Psoas muscle (tissue), 7 donors: ENCODE measurements at regions not wholly inside any gene's neighbourhood (a gene's known extent, or its start where the extent isn't known, plus 50 kb on each side); places are given as distances from the start of the nearest gene placed in this dataset.

Experiments
- ATAC-seq, 4 donors: fragments of 200-7000 bp; cut with Tn5 transposase; one replicate each; pipeline ENCODE4 v1.9.1; 2020; ENCODE audit warnings: moderate library complexity in 3 of 4, mild to moderate bottlenecking in 2 of 4
- DNase-seq, 2 donors: peaks; one replicate each; pipeline ENCODE4 v3.0.0-alpha.2; 2020
- H3K27ac ChIP-seq: fragments of 200-600 bp; one replicate; pipeline ENCODE4 v1.8.0; 2022
- H3K27me3 ChIP-seq, 3 donors: fragments of 200-600 bp in 1 of 3; one replicate each; pipeline versions ENCODE4 v1.6.1 to v1.8.0; 2013 to 2022; ENCODE audit warnings: low read length in 2 of 3, mild to moderate bottlenecking in 2 of 3, moderate library complexity in 1 of 3; ENCODE audit not compliant: insufficient read depth in 3 of 3
- H3K36me3 ChIP-seq, 2 donors: fragments of 200-600 bp in 1 of 2; one replicate each; pipeline versions ENCODE4 v1.6.1 to v1.8.0; 2013 to 2022; ENCODE audit warnings: low read depth in 1 of 2, mild to moderate bottlenecking in 1 of 2, moderate library complexity in 1 of 2; ENCODE audit not compliant: insufficient read depth in 1 of 2
- H3K4me1 ChIP-seq: fragments of 200-600 bp; one replicate; pipeline ENCODE4 v1.8.0; 2022
- H3K4me3 ChIP-seq: fragments of 200-600 bp; one replicate; pipeline ENCODE4 v1.8.0; 2022; ENCODE audit warnings: mild to moderate bottlenecking
- H3K9me3 ChIP-seq: fragments of 200-600 bp; one replicate; pipeline ENCODE4 v1.8.0; 2022
- WGBS, 3 donors: extraction: QIAGEN DNeasy Blood & Tissue Kit; methylation state at CpG; one replicate each; pipeline versions ENCODE4 v1.1.6 to v1.1.7; 2013; 5-methylcytosine and 5-hydroxymethylcytosine counted together
- intact Hi-C, 2 donors: fragments of 100-400 bp; cut with DNase I; formaldehyde crosslinking; loops; one replicate each; pipeline versions ENCODE4 v1.11.0 to v1.14.2; 2022
- TF ChIP-seq, protein P1 (sequence below): fragments of 200-600 bp; IDR thresholded peaks from one replicate; pipeline ENCODE4 v1.8.0; 2022; ENCODE audit warnings: antibody characterized with exemption
- donor health status: healthy with polysubstance abuse.
- donor health status: DM: no; HTN: no; CAD: no; lungs with moderate emphysema.
- donor health status: Bipolar disorder and iron deficiency.
- donor health status: healthy.
- donor health status: DM: yes; HTN: yes; CAD: no.
- donor health status: DM: no; HTN: no; CAD: no.
- donor health status: DM: yes; HTN: yes; CAD: no.

DNA sequence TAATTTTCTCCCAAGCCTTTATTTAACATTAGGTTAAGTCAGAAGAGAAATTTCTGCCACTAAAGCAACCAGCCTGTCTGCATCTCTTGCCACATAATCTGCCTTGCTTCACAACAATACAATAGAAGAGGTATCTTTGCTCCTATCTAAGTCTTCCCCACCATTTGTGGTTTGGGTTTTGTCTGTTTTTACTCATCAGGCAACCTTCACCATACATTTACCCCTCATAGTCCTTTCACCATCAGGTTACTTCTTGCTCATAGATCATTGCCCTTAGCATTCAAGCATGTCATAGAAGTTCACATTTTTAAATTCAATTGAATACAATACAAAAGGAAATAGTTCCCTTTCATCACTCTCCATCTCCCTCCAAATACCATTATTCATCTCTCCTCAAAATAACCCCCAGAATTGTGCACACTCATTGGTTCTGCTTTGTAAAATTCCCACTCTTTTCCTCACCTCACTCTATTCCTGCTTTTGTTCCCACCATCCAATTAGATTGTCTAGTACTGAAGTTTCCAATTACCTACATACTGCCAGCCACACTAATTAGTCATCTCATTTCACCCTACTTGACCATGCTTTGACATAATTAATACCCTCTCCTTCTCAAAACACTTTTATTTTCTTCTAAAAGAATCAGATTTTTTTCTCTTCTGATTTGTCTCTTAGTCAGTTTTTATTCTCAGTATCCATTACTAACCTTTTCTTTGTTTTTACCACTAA is 1957.0 kb upstream of the AGA start:
- intact Hi-C loops: no loop called here
- no peak overlapping the region for H3K4me3 ChIP-seq
- peaks cover 5% of the 10 kb centered on the region for H3K9me3 ChIP-seq
- H3K4me1 ChIP-seq: no peaks in the 10 kb centered on the region
- no peaks in the 10 kb centered on the region for H3K36me3 ChIP-seq
- no peaks in the 10 kb centered on the region for H3K27me3 ChIP-seq
- H3K27ac ChIP-seq: no peak overlapping the region
- TF ChIP-seq, protein P1, sequence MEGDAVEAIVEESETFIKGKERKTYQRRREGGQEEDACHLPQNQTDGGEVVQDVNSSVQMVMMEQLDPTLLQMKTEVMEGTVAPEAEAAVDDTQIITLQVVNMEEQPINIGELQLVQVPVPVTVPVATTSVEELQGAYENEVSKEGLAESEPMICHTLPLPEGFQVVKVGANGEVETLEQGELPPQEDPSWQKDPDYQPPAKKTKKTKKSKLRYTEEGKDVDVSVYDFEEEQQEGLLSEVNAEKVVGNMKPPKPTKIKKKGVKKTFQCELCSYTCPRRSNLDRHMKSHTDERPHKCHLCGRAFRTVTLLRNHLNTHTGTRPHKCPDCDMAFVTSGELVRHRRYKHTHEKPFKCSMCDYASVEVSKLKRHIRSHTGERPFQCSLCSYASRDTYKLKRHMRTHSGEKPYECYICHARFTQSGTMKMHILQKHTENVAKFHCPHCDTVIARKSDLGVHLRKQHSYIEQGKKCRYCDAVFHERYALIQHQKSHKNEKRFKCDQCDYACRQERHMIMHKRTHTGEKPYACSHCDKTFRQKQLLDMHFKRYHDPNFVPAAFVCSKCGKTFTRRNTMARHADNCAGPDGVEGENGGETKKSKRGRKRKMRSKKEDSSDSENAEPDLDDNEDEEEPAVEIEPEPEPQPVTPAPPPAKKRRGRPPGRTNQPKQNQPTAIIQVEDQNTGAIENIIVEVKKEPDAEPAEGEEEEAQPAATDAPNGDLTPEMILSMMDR: no peak
- no peak for DNase-seq
- ATAC-seq: no peak

GRCh38 chr4:179415037-179415846 is 1973.0 kb upstream of the AGA start:
- no peaks in the 10 kb centered on the region for H3K4me1 ChIP-seq
- H3K27ac ChIP-seq: no peak overlapping the region
- no peak overlapping the region for H3K4me3 ChIP-seq
- intact Hi-C loops: no loop called here
- no peaks in the 10 kb centered on the region for H3K36me3 ChIP-seq
- no peaks in the 10 kb centered on the region for H3K9me3 ChIP-seq
- ATAC-seq: no peak
- DNase-seq: no peak
- TF ChIP-seq, protein P1: no peak
- 52 to 65% (median 53%) methylated on average over 1 of the region's 1 CpG for WGBS, 3 donors
- no peaks in the 10 kb centered on the region for H3K27me3 ChIP-seq

DNA sequence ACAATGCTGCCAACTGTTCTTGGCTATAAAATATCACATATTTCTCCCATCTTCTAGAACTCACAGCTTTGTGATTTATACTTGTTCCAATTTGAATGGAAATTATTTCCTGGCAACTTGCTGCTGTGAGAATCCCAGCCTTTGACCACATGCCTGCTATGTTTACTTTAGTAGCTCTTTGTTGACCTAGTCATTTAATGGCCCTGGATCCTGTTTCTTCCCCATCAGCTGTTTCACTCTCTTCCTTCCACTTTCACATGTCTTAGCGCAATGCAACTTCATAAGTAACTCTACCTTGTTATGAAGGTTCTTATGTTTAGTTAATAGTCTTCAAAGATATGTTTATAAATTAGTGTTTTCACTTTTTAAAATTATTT is 1973.6 kb upstream of the AGA start:
- Histone ChIP-seq H3K27ac (no peak overlapping the region), H3K4me1 (no peaks in the 10 kb centered on the region), H3K4me3 (no peak overlapping the region), H3K9me3 (no peaks in the 10 kb centered on the region), H3K36me3 (no peaks in the 10 kb centered on the region), H3K27me3 (no peaks in the 10 kb centered on the region)
- intact Hi-C loops: no loop called here
- TF ChIP-seq, protein P1: no peak
- ATAC-seq: no peak
- DNase-seq: no peak
- 52 to 87% (median 61%) methylated on average over 1 of the region's 1 CpG for WGBS, 3 donors

DNA sequence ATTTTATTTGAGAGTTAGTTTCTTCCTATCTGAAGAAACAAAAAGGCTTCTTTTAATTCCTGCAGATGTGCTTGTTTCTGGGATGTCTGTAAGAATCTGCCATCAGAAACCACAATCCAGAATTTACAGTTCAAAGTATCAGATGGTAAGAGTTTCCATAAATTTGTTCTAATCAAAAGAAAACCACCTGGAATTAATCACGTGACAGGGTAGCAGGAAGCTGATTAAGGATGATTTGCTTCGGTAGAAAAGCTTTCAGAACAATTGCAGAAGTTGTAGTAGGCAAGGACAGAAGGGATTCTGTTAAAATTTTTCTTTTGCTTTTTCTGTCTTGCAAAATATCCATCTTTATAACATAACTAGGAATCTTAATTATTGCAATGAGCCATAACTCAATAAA is 1975.1 kb upstream of the AGA start:
- intact Hi-C loops: no loop called here

More for the DNA sequence above, 1975.1 kb upstream of the AGA start:
- no peaks in the 10 kb centered on the region for H3K9me3 ChIP-seq
- TF ChIP-seq, protein P1: no peak
- DNase-seq: no peak
- H3K27me3 ChIP-seq: no peaks in the 10 kb centered on the region
- no peak overlapping the region for H3K27ac ChIP-seq
- no peak for ATAC-seq
- H3K4me3 ChIP-seq: no peak overlapping the region
- H3K4me1 ChIP-seq: no peaks in the 10 kb centered on the region
- WGBS, 3 donors: 34 to 45% (median 36%) methylated on average over 2 of the region's 2 CpGs
- H3K36me3 ChIP-seq: no peaks in the 10 kb centered on the region
